GM12878 (cell line): ENCODE measurements at regions not wholly inside any gene's neighbourhood (a gene's known extent, or its start where the extent isn't known, plus 50 kb on each side); places are given as distances from the start of the nearest gene placed in this dataset.
A peak's percentile ranks its signal among the peaks of the same experiment; 100 is the strongest.

Source experiments
- CHD2 ChIP-seq: IDR thresholded peaks from 2 replicates; pipeline ENCODE4 v1.6.1; 2011; ENCODE audit warnings: low read depth, low read length, improper control_type of control experiment, borderline replicate concordance
- ETV6 ChIP-seq, 2 experiments: fragments of 450-650 bp in 1 of 2; IDR thresholded peaks in 1 of 2; conservative IDR thresholded peaks in 1 of 2; 2 replicates each; pipeline ENCODE4 v1.6.1; 2014; ENCODE audit warnings: antibody characterized with exemption in 1 of 2, borderline replicate concordance in 1 of 2, low read depth in 1 of 2, mild to moderate bottlenecking in 1 of 2, moderate library complexity in 1 of 2
- GABPA ChIP-seq: IDR thresholded peaks from 2 replicates; pipeline ENCODE4 v1.6.1; 2014; ENCODE audit warnings: antibody characterized with exemption, low read depth, mild to moderate bottlenecking, inconsistent platforms
- HDGF ChIP-seq: fragments of 450-650 bp; IDR thresholded peaks from 2 replicates; pipeline ENCODE4 v1.6.1; 2016; ENCODE audit warnings: antibody characterized with exemption
- KAT2A ChIP-seq: conservative IDR thresholded peaks from 2 replicates; pipeline ENCODE4 v1.6.1; 2011; ENCODE audit warnings: low read depth, low read length; ENCODE audit not compliant: control insufficient read depth
- MTA2 ChIP-seq: fragments of 450-650 bp; IDR thresholded peaks from 2 replicates; pipeline ENCODE4 v1.6.1; 2016; ENCODE audit warnings: low read depth, mild to moderate bottlenecking, moderate library complexity
- MXI1 ChIP-seq: fragments of 150-350 bp; IDR thresholded peaks from 2 replicates; pipeline ENCODE4 v1.6.1; 2011; ENCODE audit warnings: low read depth, mild to moderate bottlenecking, inconsistent platforms, low read length, improper control_type of control experiment
- NR2C1 ChIP-seq: fragments of 450-650 bp; IDR thresholded peaks from 2 replicates; pipeline ENCODE4 v1.6.1; 2017; ENCODE audit warnings: antibody characterized with exemption, mild to moderate bottlenecking, moderate library complexity
- PAX5 ChIP-seq: IDR thresholded peaks from 2 replicates; pipeline ENCODE4 v1.6.1; 2011; ENCODE audit warnings: low read depth, low read length, borderline replicate concordance
- SIX5 ChIP-seq: IDR thresholded peaks from 2 replicates; pipeline ENCODE4 v1.6.1; 2011; ENCODE audit warnings: mild to moderate bottlenecking, low read depth, low read length, moderate library complexity; ENCODE audit not compliant: severe bottlenecking
- SMARCA5 ChIP-seq: fragments of 450-650 bp; IDR thresholded peaks from 2 replicates; pipeline ENCODE4 v1.6.1; 2017; ENCODE audit warnings: mild to moderate bottlenecking
- SP1 ChIP-seq: IDR thresholded peaks from one replicate; pipeline ENCODE4 v1.6.1; 2011; ENCODE audit warnings: low read depth, low read length
- SREBF2 ChIP-seq: IDR thresholded peaks from 2 replicates; pipeline ENCODE4 v1.6.1; 2012; ENCODE audit warnings: mild to moderate bottlenecking, low read length
- STAT3 ChIP-seq: IDR thresholded peaks from 2 replicates; pipeline ENCODE4 v1.6.1; 2011; ENCODE audit warnings: low read depth, low read length, improper control_type of control experiment
- SUZ12 ChIP-seq: fragments of 200-600 bp; sonication (generic); IDR thresholded peaks from one replicate; pipeline ENCODE4 v1.6.1; 2018; ENCODE audit warnings: antibody characterized with exemption, mild to moderate bottlenecking; ENCODE audit not compliant: unreplicated experiment
- YY1 ChIP-seq: IDR thresholded peaks from 2 replicates; pipeline ENCODE4 v1.6.1; 2011; ENCODE audit warnings: low read depth, mild to moderate bottlenecking, low read length
- ZNF24 ChIP-seq: fragments of 450-650 bp; IDR thresholded peaks from 2 replicates; pipeline ENCODE4 v1.6.1; 2017; ENCODE audit warnings: antibody characterized with exemption, mild to moderate bottlenecking
- ZZZ3 ChIP-seq: IDR thresholded peaks from 2 replicates; pipeline ENCODE4 v1.6.1; 2011; ENCODE audit warnings: low read depth; ENCODE audit not compliant: control insufficient read depth, insufficient read length
- TF ChIP-seq, protein P1 (sequence below): IDR thresholded peaks from 2 replicates; pipeline ENCODE4 v1.6.1; 2012; ENCODE audit warnings: low read depth, low read length, improper control_type of control experiment
- TF ChIP-seq, protein P2 (sequence below): fragments of 450-650 bp; IDR thresholded peaks from 2 replicates; pipeline ENCODE4 v1.6.1; 2017; ENCODE audit warnings: mild to moderate bottlenecking
- TF ChIP-seq, protein P3 (sequence below): fragments of 450-650 bp; IDR thresholded peaks from 2 replicates; pipeline ENCODE4 v1.6.1; 2017; ENCODE audit warnings: antibody characterized with exemption, mild to moderate bottlenecking, moderate library complexity
- TF ChIP-seq, protein P4 (sequence below): IDR thresholded peaks from 2 replicates; pipeline ENCODE4 v1.6.1; 2011; ENCODE audit warnings: borderline replicate concordance, low read depth, mild to moderate bottlenecking, moderate library complexity, mixed read lengths, low read length; ENCODE audit not compliant: insufficient read depth; ENCODE audit errors: extremely low read length

DNA sequence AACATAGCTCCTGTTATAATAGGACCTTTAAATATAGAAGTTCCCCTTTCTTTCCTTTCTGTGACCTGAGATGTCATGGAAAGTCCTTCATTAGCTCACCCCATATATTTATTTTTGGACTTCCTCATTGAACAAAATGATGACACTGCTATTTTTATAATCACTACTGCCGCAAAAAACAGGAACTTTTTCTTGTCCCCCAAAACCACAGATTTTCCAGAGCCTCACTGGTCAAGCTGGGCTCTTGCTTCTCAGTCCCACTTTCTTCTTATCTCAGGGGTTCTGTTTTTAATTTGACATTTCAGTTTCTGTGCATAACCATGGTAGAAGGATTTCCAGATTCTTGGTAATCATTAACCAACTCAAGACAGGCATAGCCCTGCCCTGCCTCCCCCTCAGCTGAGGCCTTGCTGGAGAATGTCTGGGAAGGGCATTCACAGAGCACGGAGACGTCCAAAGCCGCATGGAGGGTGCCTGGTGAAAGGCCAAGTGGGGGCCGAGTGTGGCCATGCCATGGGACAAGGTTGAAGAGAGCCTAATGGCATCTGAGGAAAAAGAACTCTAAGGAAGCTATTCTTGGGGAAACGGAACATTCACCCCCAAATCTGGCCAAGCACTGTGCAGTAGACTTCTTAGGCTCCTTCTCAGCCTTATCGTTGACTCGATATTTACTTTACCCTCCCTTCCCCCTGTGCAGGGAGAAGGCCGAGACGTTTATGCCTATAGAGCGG lies 73.7 kb downstream of the EDN1 start (continued):
- TF ChIP-seq SIX5 (no peak), CHD2 (peak; percentile 44; the same call in 1 of the 2 replicates), SMARCA5 (peak; percentile 71; the same call in 1 of the 2 replicates), MTA2 (peak; percentile 98), KAT2A (no peak), ZNF24 (peak; percentile 96), MXI1 (no peak), SREBF2 (no peak), STAT3 (peak; percentile 89), PAX5 (no peak), YY1 (0 out of 2 replicates have a peak, but pooled peaks have one; percentile 8), ZZZ3 (no peak), NR2C1 (no peak), GABPA (peak; percentile 60), ETV6 (conservative IDR thresholded peaks at IDR 0.05 in 1 of 2, IDR thresholded peaks at IDR 0.05 in 1 of 2; ENCODE audit: borderline replicate concordance in 1 of 2, low read depth in 1 of 2) (peak in 1 of 2 experiments; percentile 68; a peak in 1 of 4 replicates), HDGF (no peak), SP1 (no peak), SUZ12 (no peak)
- TF ChIP-seq, protein P1, sequence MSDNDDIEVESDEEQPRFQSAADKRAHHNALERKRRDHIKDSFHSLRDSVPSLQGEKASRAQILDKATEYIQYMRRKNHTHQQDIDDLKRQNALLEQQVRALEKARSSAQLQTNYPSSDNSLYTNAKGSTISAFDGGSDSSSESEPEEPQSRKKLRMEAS: no peak
- TF ChIP-seq, protein P2, sequence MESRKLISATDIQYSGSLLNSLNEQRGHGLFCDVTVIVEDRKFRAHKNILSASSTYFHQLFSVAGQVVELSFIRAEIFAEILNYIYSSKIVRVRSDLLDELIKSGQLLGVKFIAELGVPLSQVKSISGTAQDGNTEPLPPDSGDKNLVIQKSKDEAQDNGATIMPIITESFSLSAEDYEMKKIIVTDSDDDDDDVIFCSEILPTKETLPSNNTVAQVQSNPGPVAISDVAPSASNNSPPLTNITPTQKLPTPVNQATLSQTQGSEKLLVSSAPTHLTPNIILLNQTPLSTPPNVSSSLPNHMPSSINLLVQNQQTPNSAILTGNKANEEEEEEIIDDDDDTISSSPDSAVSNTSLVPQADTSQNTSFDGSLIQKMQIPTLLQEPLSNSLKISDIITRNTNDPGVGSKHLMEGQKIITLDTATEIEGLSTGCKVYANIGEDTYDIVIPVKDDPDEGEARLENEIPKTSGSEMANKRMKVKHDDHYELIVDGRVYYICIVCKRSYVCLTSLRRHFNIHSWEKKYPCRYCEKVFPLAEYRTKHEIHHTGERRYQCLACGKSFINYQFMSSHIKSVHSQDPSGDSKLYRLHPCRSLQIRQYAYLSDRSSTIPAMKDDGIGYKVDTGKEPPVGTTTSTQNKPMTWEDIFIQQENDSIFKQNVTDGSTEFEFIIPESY: no peak
- TF ChIP-seq, protein P3, sequence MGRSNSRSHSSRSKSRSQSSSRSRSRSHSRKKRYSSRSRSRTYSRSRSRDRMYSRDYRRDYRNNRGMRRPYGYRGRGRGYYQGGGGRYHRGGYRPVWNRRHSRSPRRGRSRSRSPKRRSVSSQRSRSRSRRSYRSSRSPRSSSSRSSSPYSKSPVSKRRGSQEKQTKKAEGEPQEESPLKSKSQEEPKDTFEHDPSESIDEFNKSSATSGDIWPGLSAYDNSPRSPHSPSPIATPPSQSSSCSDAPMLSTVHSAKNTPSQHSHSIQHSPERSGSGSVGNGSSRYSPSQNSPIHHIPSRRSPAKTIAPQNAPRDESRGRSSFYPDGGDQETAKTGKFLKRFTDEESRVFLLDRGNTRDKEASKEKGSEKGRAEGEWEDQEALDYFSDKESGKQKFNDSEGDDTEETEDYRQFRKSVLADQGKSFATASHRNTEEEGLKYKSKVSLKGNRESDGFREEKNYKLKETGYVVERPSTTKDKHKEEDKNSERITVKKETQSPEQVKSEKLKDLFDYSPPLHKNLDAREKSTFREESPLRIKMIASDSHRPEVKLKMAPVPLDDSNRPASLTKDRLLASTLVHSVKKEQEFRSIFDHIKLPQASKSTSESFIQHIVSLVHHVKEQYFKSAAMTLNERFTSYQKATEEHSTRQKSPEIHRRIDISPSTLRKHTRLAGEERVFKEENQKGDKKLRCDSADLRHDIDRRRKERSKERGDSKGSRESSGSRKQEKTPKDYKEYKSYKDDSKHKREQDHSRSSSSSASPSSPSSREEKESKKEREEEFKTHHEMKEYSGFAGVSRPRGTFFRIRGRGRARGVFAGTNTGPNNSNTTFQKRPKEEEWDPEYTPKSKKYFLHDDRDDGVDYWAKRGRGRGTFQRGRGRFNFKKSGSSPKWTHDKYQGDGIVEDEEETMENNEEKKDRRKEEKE: no peak
- TF ChIP-seq, protein P4, sequence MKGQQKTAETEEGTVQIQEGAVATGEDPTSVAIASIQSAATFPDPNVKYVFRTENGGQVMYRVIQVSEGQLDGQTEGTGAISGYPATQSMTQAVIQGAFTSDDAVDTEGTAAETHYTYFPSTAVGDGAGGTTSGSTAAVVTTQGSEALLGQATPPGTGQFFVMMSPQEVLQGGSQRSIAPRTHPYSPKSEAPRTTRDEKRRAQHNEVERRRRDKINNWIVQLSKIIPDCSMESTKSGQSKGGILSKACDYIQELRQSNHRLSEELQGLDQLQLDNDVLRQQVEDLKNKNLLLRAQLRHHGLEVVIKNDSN: no peak
